ENCODE measurements at regions not wholly inside any gene's neighbourhood (a gene's known extent, or its start where the extent isn't known, plus 50 kb on each side); places are given as distances from the start of the nearest gene placed in this dataset.
"Not testable (repeated sequence)": the region's sequence is repeated elsewhere in the genome, so short reads cannot be mapped to it uniquely, and the experiment has no call there.

DNA sequence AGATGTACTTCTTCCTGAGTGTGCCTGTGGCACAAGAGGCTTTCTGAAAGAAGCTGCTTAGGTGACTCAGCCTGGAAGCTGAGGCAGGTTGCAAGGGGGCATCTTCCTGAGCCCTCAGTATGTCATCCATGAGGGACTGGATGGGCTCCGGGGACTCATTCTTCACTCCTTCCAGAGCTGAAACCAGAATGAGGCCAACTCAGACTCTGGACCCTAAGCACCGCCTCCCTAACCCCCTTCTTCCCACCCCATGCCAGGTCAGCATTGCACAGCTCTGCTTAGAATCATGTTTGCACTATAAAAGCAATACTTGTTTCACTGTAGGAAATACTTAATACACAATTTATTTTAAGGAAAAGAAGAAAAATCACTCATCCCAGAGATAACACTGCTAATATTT, 138.3 kb downstream of the KLRB1 start:
- TF ChIP-seq, protein P1, sequence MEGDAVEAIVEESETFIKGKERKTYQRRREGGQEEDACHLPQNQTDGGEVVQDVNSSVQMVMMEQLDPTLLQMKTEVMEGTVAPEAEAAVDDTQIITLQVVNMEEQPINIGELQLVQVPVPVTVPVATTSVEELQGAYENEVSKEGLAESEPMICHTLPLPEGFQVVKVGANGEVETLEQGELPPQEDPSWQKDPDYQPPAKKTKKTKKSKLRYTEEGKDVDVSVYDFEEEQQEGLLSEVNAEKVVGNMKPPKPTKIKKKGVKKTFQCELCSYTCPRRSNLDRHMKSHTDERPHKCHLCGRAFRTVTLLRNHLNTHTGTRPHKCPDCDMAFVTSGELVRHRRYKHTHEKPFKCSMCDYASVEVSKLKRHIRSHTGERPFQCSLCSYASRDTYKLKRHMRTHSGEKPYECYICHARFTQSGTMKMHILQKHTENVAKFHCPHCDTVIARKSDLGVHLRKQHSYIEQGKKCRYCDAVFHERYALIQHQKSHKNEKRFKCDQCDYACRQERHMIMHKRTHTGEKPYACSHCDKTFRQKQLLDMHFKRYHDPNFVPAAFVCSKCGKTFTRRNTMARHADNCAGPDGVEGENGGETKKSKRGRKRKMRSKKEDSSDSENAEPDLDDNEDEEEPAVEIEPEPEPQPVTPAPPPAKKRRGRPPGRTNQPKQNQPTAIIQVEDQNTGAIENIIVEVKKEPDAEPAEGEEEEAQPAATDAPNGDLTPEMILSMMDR (IDR thresholded peaks at IDR 0.05) = not testable (repeated sequence)
- not testable (repeated sequence) for TF ChIP-seq POLR2A (IDR thresholded peaks at IDR 0.05)
